HEK293 (cell line): ENCODE measurements at regions not wholly inside any gene's neighbourhood (a gene's known extent, or its start where the extent isn't known, plus 50 kb on each side); places are given as distances from the start of the nearest gene placed in this dataset.
A peak's percentile ranks its signal among the peaks of the same experiment; 100 is the strongest.

Experiments
- FEZF1 ChIP-seq: fragments of 450-650 bp; formaldehyde crosslinking; IDR thresholded peaks from 2 replicates; pipeline ENCODE4 v1.5.1; 2016; ENCODE audit warnings: missing biosample characterization, missing genetic modification characterization
- IKZF3 ChIP-seq: fragments of 450-650 bp; IDR thresholded peaks from 2 replicates; pipeline ENCODE4 v1.5.0; 2018; ENCODE audit warnings: missing biosample characterization, mild to moderate bottlenecking, missing genetic modification characterization, moderate library complexity
- KLF1 ChIP-seq: fragments of 450-650 bp; formaldehyde crosslinking; IDR thresholded peaks from 2 replicates; pipeline ENCODE4 v1.5.1; 2016; ENCODE audit warnings: missing biosample characterization, missing genetic modification characterization
- KLF10 ChIP-seq: fragments of 450-650 bp; IDR thresholded peaks from 2 replicates; pipeline ENCODE4 v1.5.1; 2018; ENCODE audit warnings: missing biosample characterization, mild to moderate bottlenecking, missing genetic modification characterization
- KLF16 ChIP-seq: fragments of 450-650 bp; formaldehyde crosslinking; IDR thresholded peaks from 2 replicates; pipeline ENCODE4 v1.5.1; 2017; ENCODE audit warnings: missing biosample characterization, missing genetic modification characterization
- KLF17 ChIP-seq: fragments of 450-650 bp; formaldehyde crosslinking; IDR thresholded peaks from 2 replicates; pipeline ENCODE4 v1.5.1; 2016; ENCODE audit warnings: missing biosample characterization, missing genetic modification characterization
- KLF7 ChIP-seq: fragments of 450-650 bp; formaldehyde crosslinking; IDR thresholded peaks from 2 replicates; pipeline ENCODE4 v1.5.1; 2016; ENCODE audit warnings: missing biosample characterization, missing genetic modification characterization, borderline replicate concordance
- KLF9 ChIP-seq: fragments of 450-650 bp; formaldehyde crosslinking; IDR thresholded peaks from 2 replicates; pipeline ENCODE4 v1.5.1; 2016; ENCODE audit warnings: missing biosample characterization, missing genetic modification characterization, low read depth
- PRDM6 ChIP-seq: fragments of 450-650 bp; formaldehyde crosslinking; IDR thresholded peaks from 2 replicates; pipeline ENCODE4 v1.5.1; 2017; ENCODE audit warnings: missing biosample characterization, missing genetic modification characterization
- SETDB1 ChIP-seq: IDR thresholded peaks from one replicate; pipeline ENCODE4 v1.6.1; 2017; ENCODE audit warnings: mild to moderate bottlenecking, low read length, moderate library complexity, mixed read lengths; ENCODE audit not compliant: insufficient read length
- SP7 ChIP-seq: fragments of 450-650 bp; formaldehyde crosslinking; IDR thresholded peaks from 2 replicates; pipeline ENCODE4 v1.5.1; 2016; ENCODE audit warnings: missing biosample characterization, missing genetic modification characterization
- TSHZ1 ChIP-seq: fragments of 450-650 bp; formaldehyde crosslinking; IDR thresholded peaks from 2 replicates; pipeline ENCODE4 v1.5.1; 2016; ENCODE audit warnings: missing biosample characterization, missing genetic modification characterization, borderline replicate concordance
- ZBTB11 ChIP-seq: fragments of 450-650 bp; formaldehyde crosslinking; conservative IDR thresholded peaks from 2 replicates; pipeline ENCODE4 v1.5.1; 2016; ENCODE audit warnings: low read depth, missing biosample characterization, missing genetic modification characterization
- ZBTB21 ChIP-seq: fragments of 450-650 bp; formaldehyde crosslinking; IDR thresholded peaks from 2 replicates; pipeline ENCODE4 v1.5.1; 2017; ENCODE audit warnings: missing biosample characterization, missing genetic modification characterization
- ZEB2 ChIP-seq: fragments of 450-650 bp; formaldehyde crosslinking; IDR thresholded peaks from 2 replicates; pipeline ENCODE4 v1.5.1; 2016; ENCODE audit warnings: missing biosample characterization, missing genetic modification characterization
- ZFP41 ChIP-seq: fragments of 450-650 bp; formaldehyde crosslinking; IDR thresholded peaks from 2 replicates; pipeline ENCODE4 v1.5.1; 2016; ENCODE audit warnings: missing biosample characterization, missing genetic modification characterization, borderline replicate concordance
- ZNF202 ChIP-seq: fragments of 450-650 bp; formaldehyde crosslinking; IDR thresholded peaks from 2 replicates; pipeline ENCODE4 v1.5.1; 2016; ENCODE audit warnings: missing biosample characterization, missing genetic modification characterization, borderline replicate concordance
- ZNF398 ChIP-seq: fragments of 450-650 bp; formaldehyde crosslinking; IDR thresholded peaks from 2 replicates; pipeline ENCODE4 v1.5.1; 2017; ENCODE audit warnings: missing biosample characterization, missing genetic modification characterization
- ZNF561 ChIP-seq: fragments of 450-650 bp; IDR thresholded peaks from 2 replicates; pipeline ENCODE4 v1.5.1; 2018; ENCODE audit warnings: missing biosample characterization, missing genetic modification characterization, borderline replicate concordance
- ZNF692 ChIP-seq: fragments of 450-650 bp; formaldehyde crosslinking; IDR thresholded peaks from 2 replicates; pipeline ENCODE4 v1.5.1; 2016; ENCODE audit warnings: missing biosample characterization, missing genetic modification characterization
- ZSCAN5A ChIP-seq: fragments of 450-650 bp; formaldehyde crosslinking; IDR thresholded peaks from 2 replicates; pipeline ENCODE4 v1.5.1; 2016; ENCODE audit warnings: missing biosample characterization, missing genetic modification characterization

- TF ChIP-seq TSHZ1 (tag by site-specific recombination) (0 out of 2 replicates have a peak, but pooled peaks have one; percentile 32), ZNF561 (tag by site-specific recombination) (no peak), KLF1 (tag by site-specific recombination) (peak; percentile 99), ZEB2 (tag by site-specific recombination) (0 out of 2 replicates have a peak, but pooled peaks have one; percentile 51), ZNF202 (tag by site-specific recombination) (no peak), ZNF398 (tag by site-specific recombination) (peak; percentile 51; the same call in 1 of the 2 replicates), PRDM6 (peak; percentile 43; the same call in 1 of the 2 replicates), IKZF3 (tag by site-specific recombination) (peak; percentile 62), ZNF692 (tag by site-specific recombination) (peak; percentile 5; the same call in 1 of the 2 replicates), KLF7 (peak; percentile 88; the same call in 1 of the 2 replicates), KLF17 (tag by site-specific recombination) (peak; percentile 96), SP7 (tag by site-specific recombination) (peak; percentile 82), ZBTB21 (tag by site-specific recombination) (peak; percentile 58; the same call in 1 of the 2 replicates), FEZF1 (tag by site-specific recombination) (peak; percentile 93), KLF10 (tag by site-specific recombination) (peak; percentile 43; the same call in 1 of the 2 replicates), ZFP41 (tag by site-specific recombination) (no peak), KLF9 (peak; percentile 58), ZBTB11 (tag by site-specific recombination) (no peak), SETDB1 (no peak), KLF16 (tag by site-specific recombination) (0 out of 2 replicates have a peak, but pooled peaks have one; percentile 26), ZSCAN5A (no peak)
These were observed 221.5 kb upstream of the HMGA2 start (continued) for GRCh38 chr12:65602610-65603295.
